ENCODE measurements at regions not wholly inside any gene's neighbourhood (a gene's known extent, or its start where the extent isn't known, plus 50 kb on each side); places are given as distances from the start of the nearest gene placed in this dataset.

GRCh38 chr3:94515983-94516382, 453.1 kb downstream of the NSUN3 start:
- DNase-seq, result no peak

DNA sequence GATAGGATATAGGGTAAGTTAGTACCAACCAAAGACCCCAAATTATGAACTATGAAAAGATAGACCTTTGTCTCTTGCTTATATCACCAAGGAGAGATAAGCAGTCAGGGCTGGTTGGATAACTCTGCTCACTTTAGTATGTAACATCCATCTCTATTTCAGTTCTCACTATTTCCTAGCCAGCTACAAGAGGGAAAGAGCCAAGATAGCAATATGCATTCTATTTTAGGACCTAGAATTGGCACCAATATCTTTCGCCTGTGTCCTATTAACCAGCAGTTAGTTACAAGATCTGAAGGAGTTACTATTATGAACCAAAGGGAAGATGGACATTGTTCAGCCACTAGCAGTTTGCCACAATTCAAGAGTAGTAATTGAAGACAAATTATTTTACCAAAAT, 457.5 kb downstream of the NSUN3 start:
- DNase-seq, result no peak

- peak; percentile 43 for DNase-seq
These were observed 459.6 kb downstream of the NSUN3 start for GRCh38 chr3:94522488-94522887.

DNA sequence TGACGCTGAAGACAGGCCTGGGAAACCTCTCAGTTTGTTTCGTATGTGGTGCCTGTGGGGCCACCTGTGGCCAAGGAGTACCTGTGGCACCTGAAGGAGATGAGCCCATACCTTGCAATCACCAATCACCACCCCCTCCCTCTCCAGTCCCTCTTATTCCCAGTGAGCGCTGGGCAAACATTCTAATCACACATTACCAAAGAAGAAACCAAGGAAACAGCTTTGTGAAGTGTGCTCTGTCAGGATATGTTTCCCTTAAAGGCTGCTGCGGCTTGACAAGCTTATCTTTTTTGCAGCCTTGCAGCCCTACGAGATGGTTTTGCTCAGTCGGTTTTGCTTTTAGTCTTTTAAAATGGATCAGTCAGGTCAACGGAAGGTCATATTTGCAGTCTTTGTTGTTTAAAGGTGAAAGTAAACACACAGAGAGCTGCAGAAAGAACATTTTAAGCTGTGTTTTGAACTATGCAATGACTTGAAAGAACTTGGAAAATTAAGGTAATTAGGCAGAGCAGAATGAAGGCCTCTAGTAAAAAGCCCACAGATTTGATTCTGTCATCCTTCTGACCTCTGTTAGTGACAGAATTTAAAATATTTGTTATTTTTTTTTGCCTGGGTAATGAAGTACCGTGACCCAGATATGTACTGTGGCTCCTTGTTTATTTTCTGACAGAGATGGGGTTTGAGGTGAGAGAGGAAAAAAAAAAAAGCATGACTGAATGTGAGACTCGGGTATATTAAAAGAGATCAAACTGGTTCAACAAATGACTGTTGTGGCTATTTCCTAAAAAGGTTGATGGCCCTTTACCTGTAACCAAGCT, 461.4 kb downstream of the NSUN3 start:
- DNase-seq, result peak; percentile 20

DNA sequence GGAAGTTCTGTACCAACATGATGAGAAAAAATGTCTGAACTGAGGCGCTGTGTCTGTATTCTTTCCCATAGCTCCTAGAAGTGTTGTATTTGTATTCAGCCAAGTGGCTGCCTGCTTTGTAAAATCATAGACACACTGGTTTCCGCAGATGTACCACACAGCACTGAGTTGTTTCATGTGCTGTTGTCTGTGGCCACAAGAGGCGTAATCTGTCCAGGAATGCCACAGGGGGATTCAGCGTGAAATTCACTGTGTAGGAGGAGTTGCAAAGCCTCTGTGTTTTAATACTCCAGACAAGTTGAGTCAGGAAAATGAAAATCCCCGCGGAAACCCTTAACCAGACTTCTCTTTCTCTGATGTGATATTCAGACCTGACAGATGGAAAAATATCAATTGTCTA, 462.2 kb downstream of the NSUN3 start:
- DNase-seq, result peak; percentile 67

DNA sequence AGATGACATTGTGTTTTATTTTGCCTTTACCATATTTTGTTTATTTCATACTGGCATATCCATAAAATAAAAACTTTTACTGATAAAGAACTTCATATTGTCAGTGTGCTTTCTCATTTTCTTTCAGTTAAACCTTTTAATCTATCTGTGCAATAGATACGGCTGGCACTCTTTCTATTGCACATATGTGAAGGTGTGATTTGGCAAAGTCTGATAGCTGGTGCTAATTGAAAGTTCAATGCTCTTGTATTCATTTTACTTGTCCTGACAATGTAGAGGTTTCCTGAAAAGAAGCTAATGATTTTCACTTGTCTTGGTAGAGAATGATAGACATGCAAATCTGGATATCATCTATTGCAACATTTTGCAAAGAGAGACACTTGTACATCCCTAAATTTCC, 467.0 kb downstream of the NSUN3 start:
- no peak for DNase-seq

DNA sequence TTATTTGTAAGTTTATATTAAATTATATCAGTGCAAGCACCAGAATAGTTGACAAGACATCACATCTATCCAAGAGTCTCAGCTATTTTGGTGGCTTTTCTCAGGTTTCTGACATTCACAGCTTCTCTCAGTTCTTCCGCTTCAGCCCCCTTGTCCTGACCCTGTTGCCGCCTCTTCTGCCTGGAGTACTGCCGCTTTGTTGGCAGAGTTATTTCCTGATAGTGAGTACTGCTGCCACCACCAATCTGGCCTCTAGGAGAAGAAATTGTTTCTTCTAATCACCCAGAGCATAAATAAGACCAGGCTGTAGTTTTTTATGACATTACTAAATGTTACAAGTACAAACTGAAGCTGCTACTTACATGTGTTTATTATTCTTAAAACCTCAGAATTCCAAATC, 470.1 kb downstream of the NSUN3 start:
- no peak for DNase-seq

GRCh38 chr3:94539937-94540336, 477.1 kb downstream of the NSUN3 start:
- no peak for DNase-seq

GRCh38 chr3:94543161-94543560, 480.3 kb downstream of the NSUN3 start:
- DNase-seq, result no peak

- no peak for DNase-seq
These were observed 481.4 kb downstream of the NSUN3 start for GRCh38 chr3:94544131-94544789.

GRCh38 chr3:94548581-94549316, 485.9 kb downstream of the NSUN3 start:
- no peak for DNase-seq

DNA sequence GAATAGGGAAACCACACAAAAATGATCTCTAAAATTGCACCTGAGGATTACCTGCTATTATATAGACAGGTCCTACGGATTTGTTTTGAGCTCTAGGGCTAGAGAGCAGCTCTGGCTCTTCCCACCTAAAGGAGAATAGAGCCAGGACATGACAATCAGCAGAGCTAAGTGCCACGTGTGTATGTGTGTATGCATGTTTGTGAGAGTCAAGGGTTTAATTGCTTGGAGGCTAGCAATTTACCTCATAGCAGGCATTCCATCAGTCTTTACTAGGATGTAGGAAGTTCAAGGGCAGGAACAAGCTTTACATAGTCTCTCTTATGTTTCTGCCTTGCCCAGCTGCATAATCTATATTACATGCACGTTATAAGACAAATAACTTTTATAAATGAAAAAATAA, 498.2 kb downstream of the NSUN3 start:
- no peak for DNase-seq

DNA sequence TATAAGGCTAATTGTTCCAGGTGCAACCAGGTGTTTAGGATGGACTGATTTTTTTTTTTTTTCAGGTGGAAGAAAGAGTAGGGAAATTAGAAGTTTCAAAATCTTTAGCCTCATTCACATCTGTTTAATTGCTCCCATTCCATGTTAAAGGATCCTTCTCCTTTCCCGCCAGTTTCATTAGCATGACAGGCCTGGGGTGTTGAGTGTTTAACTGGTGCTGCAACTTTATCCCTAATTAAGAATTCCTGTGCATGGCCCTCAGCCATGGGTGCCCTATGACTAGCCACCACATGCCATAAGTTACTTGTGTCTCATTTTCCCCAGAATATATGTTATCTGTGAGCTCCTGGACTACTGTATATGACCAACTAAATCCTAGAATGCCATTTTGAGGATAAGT, 501.4 kb downstream of the NSUN3 start:
- DNase-seq, result no peak

DNA sequence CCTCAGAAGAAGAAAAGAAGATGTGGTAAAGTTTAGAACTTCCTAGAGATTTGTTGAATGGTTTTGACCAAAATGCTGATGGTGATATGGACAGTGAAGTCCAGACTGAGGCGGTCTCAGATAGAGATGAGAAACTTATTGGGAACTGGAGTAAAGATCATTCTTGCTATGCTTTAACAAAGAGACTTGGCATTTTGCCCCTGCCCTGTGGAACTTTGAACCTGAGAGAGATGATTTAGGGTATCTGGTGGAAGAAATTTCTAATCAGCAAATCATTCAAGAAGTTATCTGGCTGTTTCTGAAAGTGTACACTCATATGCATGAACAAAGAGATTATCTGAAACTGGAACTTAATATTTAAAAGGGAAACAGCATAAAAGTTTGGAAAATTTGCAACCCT, 505.2 kb downstream of the NSUN3 start:
- no peak for DNase-seq

- DNase-seq, result no peak
These were observed 510.5 kb downstream of the NSUN3 start for GRCh38 chr3:94573337-94573736.

GRCh38 chr3:94587291-94587690, 524.4 kb downstream of the NSUN3 start:
- no peak for DNase-seq

- DNase-seq, result no peak
These were observed 530.8 kb downstream of the NSUN3 start for GRCh38 chr3:94593526-94594150.

DNA sequence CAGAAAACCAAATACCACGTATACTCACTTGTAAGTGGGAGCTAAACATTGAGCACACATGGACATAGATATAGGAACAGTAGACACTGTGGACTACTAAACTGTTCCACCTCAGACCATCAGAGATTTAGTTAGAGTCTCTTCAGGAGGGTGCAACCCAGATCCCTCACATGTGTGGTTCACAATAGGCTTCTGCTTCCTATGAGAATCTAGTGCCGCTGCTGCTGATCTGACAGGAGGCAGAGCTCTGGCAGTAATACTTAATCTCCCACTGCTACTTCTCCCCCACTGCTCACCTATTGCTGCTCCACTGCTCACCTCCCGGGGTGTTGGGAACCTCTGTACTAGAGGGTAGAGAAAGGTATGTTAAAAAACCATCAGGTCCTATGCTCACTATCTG, 533.3 kb downstream of the NSUN3 start:
- peak; percentile 65 for DNase-seq

GRCh38 chr3:94596887-94597566, 534.2 kb downstream of the NSUN3 start:
- no peak for DNase-seq

DNA sequence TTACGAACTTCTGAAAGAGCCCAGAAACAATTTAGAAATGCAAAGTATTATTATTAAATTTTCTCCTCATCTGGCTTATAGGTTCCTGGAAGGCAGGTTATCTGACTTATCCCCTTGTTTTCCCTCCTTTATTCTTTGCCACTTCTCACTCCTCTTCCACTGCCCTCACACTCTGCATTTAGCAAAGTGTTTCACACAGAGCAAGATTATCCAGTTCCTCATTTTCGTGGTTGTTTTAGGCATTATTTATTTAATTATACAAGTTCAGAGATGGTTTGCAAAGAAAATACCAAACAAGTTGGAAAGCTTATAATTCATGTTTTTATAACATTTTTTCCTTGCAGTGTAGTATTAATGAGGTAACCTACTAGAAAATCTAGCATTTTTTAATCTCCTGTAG, 544.9 kb downstream of the NSUN3 start:
- no peak for DNase-seq

GRCh38 chr3:94609908-94610307, 547.0 kb downstream of the NSUN3 start:
- no peak for DNase-seq

DNA sequence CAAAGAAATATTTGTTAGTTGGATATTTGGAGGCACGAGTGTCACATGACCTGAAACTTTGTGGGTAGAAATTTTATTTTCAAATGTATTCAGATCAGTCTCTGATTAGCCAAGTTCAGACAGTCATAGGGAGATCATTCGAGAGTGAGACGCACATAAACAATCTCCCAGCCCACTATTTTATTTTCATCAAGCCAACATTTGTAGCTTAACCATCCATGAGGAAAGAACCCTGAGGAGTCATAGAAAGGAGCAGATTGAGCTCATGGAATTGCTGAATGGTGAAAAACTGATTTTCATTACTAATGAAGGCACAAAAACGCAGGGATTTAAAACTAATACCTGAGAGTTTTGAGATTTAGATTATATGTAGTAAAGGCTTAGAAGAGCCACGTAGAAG, 548.7 kb downstream of the NSUN3 start:
- no peak for DNase-seq

GRCh38 chr3:94612631-94613030, 549.8 kb downstream of the NSUN3 start:
- no peak for DNase-seq

All from NCI-H82 (cell line).